ENCODE measurements at regions not wholly inside any gene's neighbourhood (a gene's known extent, or its start where the extent isn't known, plus 50 kb on each side); places are given as distances from the start of the nearest gene placed in this dataset.
A peak's percentile ranks its signal among the peaks of the same experiment; 100 is the strongest.

- intact Hi-C loops (cut with micrococcal nuclease), result loop anchor here (10.0 kb wide), 1 partner anchor 395 kb away; no protein-coding TSS in a partner anchor
- CTCF ChIA-PET, result no interaction called here
- BruUV-seq (replicated peaks), result no TSS peak
These were observed 573.8 kb downstream of the MAGEB5 start for GRCh38 chrX:26789751-26790150.

GRCh38 chrX:26788402-26788998 lies 572.5 kb downstream of the MAGEB5 start:
- Histone ChIP-seq H3K4me1 (ENCODE audit: insufficient read depth, low read length) (no peaks in the 10 kb centered on the region), H3K27ac (ENCODE audit: low read length) (no peak overlapping the region), H2AFZ (ENCODE audit: low read length) (no peak overlapping the region), H3K4me3 (ENCODE audit: low read length) (no peak overlapping the region), H3K9me3 (ENCODE audit: low read length) (no peaks in the 10 kb centered on the region), H3F3A (ENCODE audit: low read length, unreplicated experiment) (no peaks in the 10 kb centered on the region), H3K9ac (ENCODE audit: low read length) (no peak overlapping the region), H3K27me3 (ENCODE audit: low read length) (no peaks in the 10 kb centered on the region), H3K9me2 (replicated peaks; ENCODE audit: low read length) (no peaks in the 10 kb centered on the region), H4K20me1 (ENCODE audit: low read length) (no peaks in the 10 kb centered on the region), H3K4me2 (ENCODE audit: low read length) (no peak overlapping the region), H3K79me2 (ENCODE audit: low read length) (no peaks in the 10 kb centered on the region), H3K36me3 (ENCODE audit: low read depth, low read length) (no peaks in the 10 kb centered on the region)
- no TSS peak for BruUV-seq (replicated peaks)
- DNase-seq (peak; percentile 1), ATAC-seq (no peak)
- POLR2A ChIA-PET (ENCODE audit: unreplicated experiment), result no interaction called here
- CTCF ChIA-PET, result no interaction called here
- intact Hi-C loops (cut with micrococcal nuclease), result loop anchor here (10.0 kb wide), 1 partner anchor 396 kb away; no protein-coding TSS in a partner anchor
- TF ChIP-seq EZH2 (IDR thresholded peaks at IDR 0.05; ENCODE audit: low read length, unreplicated experiment) (no peak), EZH2phosphoT487 (IDR thresholded peaks at IDR 0.05; ENCODE audit: borderline replicate concordance, low read length) (no peak), CTCF (conservative IDR thresholded peaks at IDR 0.05; ENCODE audit: low read depth, low read length) (no peak)

More at GRCh38 chrX:26789751-26790150, 573.8 kb downstream of the MAGEB5 start:
- H3K36me3 ChIP-seq (ENCODE audit: low read depth, low read length), result no peaks in the 10 kb centered on the region
- DNase-seq (no peak), ATAC-seq (no peak)
- no peaks in the 10 kb centered on the region for H3K27me3 ChIP-seq (ENCODE audit: low read length)
- H3K9ac ChIP-seq (ENCODE audit: low read length), result no peak overlapping the region
- H3K79me2 ChIP-seq (ENCODE audit: low read length), result no peaks in the 10 kb centered on the region
- H3K9me3 ChIP-seq (ENCODE audit: low read length), result no peaks in the 10 kb centered on the region
- H3K27ac ChIP-seq (ENCODE audit: low read length), result no peak overlapping the region
- H3K4me1 ChIP-seq (ENCODE audit: insufficient read depth, low read length), result no peaks in the 10 kb centered on the region
- POLR2A ChIA-PET (ENCODE audit: unreplicated experiment), result no interaction called here
- no peak overlapping the region for H3K4me2 ChIP-seq (ENCODE audit: low read length)
- H4K20me1 ChIP-seq (ENCODE audit: low read length), result no peaks in the 10 kb centered on the region
- no peak overlapping the region for H2AFZ ChIP-seq (ENCODE audit: low read length)
- H3K9me2 ChIP-seq (replicated peaks; ENCODE audit: low read length), result no peaks in the 10 kb centered on the region
- no peak for TF ChIP-seq CTCF (conservative IDR thresholded peaks at IDR 0.05; ENCODE audit: low read depth, low read length)
- no peak for TF ChIP-seq EZH2phosphoT487 (IDR thresholded peaks at IDR 0.05; ENCODE audit: borderline replicate concordance, low read length)
- TF ChIP-seq EZH2 (IDR thresholded peaks at IDR 0.05; ENCODE audit: low read length, unreplicated experiment), result no peak
- no peaks in the 10 kb centered on the region for H3F3A ChIP-seq (ENCODE audit: low read length, unreplicated experiment)
- H3K4me3 ChIP-seq (ENCODE audit: low read length), result no peak overlapping the region

GRCh38 chrX:26783512-26784225 lies 567.7 kb downstream of the MAGEB5 start:
- Histone ChIP-seq H4K20me1 (ENCODE audit: low read length) (no peaks in the 10 kb centered on the region), H3K9me2 (replicated peaks; ENCODE audit: low read length) (no peaks in the 10 kb centered on the region), H3F3A (ENCODE audit: low read length, unreplicated experiment) (no peaks in the 10 kb centered on the region), H3K36me3 (ENCODE audit: low read depth, low read length) (no peaks in the 10 kb centered on the region), H3K4me1 (ENCODE audit: insufficient read depth, low read length) (no peaks in the 10 kb centered on the region), H3K4me2 (ENCODE audit: low read length) (no peak overlapping the region), H3K27ac (ENCODE audit: low read length) (no peak overlapping the region), H3K9ac (ENCODE audit: low read length) (no peak overlapping the region), H3K27me3 (ENCODE audit: low read length) (no peaks in the 10 kb centered on the region), H3K4me3 (ENCODE audit: low read length) (no peak overlapping the region), H2AFZ (ENCODE audit: low read length) (no peak overlapping the region), H3K79me2 (ENCODE audit: low read length) (no peaks in the 10 kb centered on the region), H3K9me3 (ENCODE audit: low read length) (no peaks in the 10 kb centered on the region)
- ChIA-PET POLR2A (ENCODE audit: unreplicated experiment) (interaction anchor here (0.6 kb wide), 1 partner anchor 1933 kb away, joined by 3 read pairs; no protein-coding TSS in a partner anchor), CTCF (no interaction called here)
- TF ChIP-seq CTCF (conservative IDR thresholded peaks at IDR 0.05; ENCODE audit: low read depth, low read length) (peak; percentile 56), EZH2phosphoT487 (IDR thresholded peaks at IDR 0.05; ENCODE audit: borderline replicate concordance, low read length) (no peak)
- no TSS peak for BruUV-seq (replicated peaks)
- ATAC-seq (no peak), DNase-seq (peak; percentile 25)
- intact Hi-C loops (cut with micrococcal nuclease), result loop anchor here (10.0 kb wide), 1 partner anchor 401 kb away; no protein-coding TSS in a partner anchor

Measured in PC-3 (cell line).